GM19324 (cell line): ENCODE measurements at regions not wholly inside any gene's neighbourhood (a gene's known extent, or its start where the extent isn't known, plus 50 kb on each side); places are given as distances from the start of the nearest gene placed in this dataset.
"Not testable (repeated sequence)": the region's sequence is repeated elsewhere in the genome, so short reads cannot be mapped to it uniquely, and the experiment has no call there.

Source experiments
- ATAC-seq: cut with Tn5 transposase; IDR thresholded peaks from one replicate; pipeline ENCODE4 v1.9.1; 2021; ENCODE audit warnings: mild to moderate bottlenecking, moderate library complexity; ENCODE audit not compliant: unreplicated experiment, low FRiP score

GRCh38 chr1:104288322-104288721, 538.6 kb downstream of the AMY1C start:
- not testable (repeated sequence) for ATAC-seq

- no peak for ATAC-seq
These were observed 541.5 kb downstream of the AMY1C start for GRCh38 chr1:104291156-104291555.

GRCh38 chr1:104294259-104294658, 544.6 kb downstream of the AMY1C start:
- no peak for ATAC-seq

DNA sequence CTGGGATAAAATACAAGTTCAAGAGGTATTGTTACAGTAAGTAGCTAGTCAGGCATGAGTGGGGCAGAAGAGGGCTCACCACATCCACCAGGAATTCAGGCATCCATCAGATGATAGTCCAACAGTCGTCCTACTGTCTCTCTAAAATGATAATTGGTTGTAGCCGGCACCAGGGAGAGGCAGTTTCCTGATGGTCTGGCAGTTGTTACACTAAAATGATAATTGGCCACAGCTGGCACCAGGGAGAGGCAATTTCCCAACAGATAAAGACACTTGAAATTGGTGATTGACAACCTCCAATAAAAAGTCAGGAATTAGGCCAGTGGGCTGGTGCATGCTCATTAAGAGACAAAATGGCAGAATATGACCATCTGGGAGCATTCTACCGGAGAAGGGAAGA, 545.8 kb downstream of the AMY1C start:
- no peak for ATAC-seq

- no peak for ATAC-seq
These were observed 560.0 kb downstream of the AMY1C start for GRCh38 chr1:104309673-104310072.

DNA sequence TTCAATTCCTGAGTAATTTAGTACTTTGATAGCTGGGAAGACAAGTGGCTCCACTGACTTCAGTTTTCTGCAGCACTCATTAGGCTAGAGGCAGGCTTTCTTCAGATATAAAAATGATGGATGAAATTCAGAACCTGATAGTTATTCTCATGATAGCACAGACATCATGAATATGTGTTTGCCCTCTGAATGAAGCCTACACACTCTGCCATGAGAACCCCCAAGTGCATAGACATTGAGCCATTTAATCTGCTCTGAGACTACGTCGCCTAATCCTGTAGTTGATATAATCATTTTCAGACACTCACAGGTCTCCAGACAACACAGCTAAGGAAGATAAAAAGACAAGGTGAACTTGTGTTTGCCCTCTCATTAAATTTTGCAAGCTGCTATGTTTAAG, 566.1 kb downstream of the AMY1C start:
- no peak for ATAC-seq

GRCh38 chr1:104322131-104322530, 572.4 kb downstream of the AMY1C start:
- ATAC-seq = no peak

- ATAC-seq = no peak
These were observed 579.6 kb downstream of the AMY1C start for GRCh38 chr1:104329278-104329677.

- no peak for ATAC-seq
These were observed 582.1 kb downstream of the AMY1C start for GRCh38 chr1:104331763-104332162.

DNA sequence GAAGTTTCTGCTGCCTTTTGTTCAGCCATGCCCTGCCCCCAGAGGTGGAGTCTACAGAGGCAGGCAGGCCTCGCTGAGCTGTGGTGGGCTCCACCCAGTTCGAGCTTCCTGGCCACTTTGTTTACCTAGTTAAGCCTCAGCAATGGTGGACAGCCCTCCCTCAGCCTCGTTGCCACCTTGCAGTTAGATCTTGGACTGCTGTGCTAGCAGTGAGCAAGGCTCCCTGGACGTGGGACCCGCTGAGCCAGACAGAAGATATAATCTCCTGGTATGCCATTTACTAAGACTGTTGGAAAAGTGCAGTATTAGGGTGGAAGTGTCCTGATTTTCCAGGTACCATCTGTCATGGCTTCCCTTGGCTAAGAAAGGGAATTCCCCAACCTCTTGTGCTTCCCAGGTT, 588.2 kb downstream of the AMY1C start:
- ATAC-seq = not testable (repeated sequence)

DNA sequence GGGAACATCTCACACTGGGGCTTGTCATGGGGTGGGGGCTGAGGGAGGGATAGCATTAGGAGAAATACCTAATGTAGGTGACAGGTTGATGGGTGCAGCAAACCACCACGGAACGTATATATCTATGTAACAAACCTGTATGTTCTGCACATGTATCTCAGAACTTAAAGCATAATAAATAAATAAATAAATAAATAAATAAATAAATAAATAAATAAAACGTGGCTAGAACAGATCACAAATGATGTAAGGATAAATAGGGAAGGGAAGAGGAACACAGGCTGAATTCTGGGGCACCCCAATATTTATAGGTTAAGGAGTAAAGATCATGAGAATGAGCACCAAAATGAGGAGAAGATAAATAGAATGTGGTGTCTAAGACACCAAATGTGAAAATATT, 592.2 kb downstream of the AMY1C start:
- ATAC-seq = no peak

GRCh38 chr1:104348277-104348676, 598.6 kb downstream of the AMY1C start:
- ATAC-seq = no peak

GRCh38 chr1:104353580-104353979, 603.9 kb downstream of the AMY1C start:
- ATAC-seq = no peak

DNA sequence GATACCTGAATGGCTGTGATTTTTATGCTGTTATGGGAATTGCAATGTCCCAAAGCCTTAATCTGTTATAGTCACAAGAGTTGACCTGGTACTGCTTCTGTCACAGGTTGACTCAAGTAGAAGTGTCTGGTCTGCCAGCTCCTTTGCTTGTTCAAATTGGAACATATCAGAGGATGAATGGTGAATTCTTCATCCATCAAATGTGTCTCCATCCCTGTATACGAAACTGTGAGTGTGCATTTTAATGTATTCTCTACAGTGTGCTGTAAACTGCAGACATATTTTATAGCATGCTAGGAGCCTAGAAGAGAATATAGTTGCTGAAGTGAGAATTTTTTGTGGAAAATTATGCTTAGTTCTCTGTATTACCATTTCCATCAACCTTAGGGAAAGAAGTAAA, 608.4 kb downstream of the AMY1C start:
- no peak for ATAC-seq

DNA sequence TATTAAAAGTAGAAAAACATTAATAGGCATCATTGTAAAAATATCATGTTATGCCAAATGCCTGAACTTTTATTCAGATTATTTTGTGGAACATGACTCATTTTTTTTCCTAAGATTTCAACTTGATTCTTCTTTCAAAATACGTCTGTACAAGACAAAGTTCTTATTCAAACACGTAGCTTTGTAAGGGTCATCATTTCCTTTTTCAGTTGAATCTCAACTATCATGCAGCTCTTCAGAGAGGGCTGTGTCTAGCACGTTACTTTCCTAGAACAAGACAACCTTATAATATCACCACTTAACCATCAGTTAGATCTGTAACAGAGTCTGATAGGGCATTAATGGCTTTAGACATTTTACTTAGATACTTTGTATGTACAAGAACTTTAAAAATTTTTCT, 608.9 kb downstream of the AMY1C start:
- ATAC-seq = no peak

GRCh38 chr1:104378414-104378813, 628.7 kb downstream of the AMY1C start:
- ATAC-seq = no peak

GRCh38 chr1:104380003-104380402, 630.3 kb downstream of the AMY1C start:
- no peak for ATAC-seq

- no peak for ATAC-seq
These were observed 638.2 kb downstream of the AMY1C start for GRCh38 chr1:104387716-104388508.

DNA sequence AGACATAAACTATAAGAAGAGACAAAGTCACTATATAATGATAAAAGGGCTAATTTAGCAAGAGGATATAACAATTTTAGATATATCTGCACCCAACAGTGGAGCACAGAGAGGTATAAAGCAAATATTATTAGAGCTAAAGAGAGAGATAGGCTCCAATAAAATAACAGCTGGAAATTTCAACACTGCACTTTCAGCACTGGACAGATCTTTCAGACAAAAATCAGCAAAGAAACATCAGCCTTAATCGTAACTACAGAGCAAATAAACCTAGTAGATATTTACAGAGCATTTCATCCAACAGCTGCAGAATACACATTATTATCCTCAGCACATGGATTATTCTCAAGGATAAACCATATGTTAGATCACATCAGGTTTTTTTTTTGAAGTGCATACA, 642.9 kb downstream of the AMY1C start:
- ATAC-seq = no peak

DNA sequence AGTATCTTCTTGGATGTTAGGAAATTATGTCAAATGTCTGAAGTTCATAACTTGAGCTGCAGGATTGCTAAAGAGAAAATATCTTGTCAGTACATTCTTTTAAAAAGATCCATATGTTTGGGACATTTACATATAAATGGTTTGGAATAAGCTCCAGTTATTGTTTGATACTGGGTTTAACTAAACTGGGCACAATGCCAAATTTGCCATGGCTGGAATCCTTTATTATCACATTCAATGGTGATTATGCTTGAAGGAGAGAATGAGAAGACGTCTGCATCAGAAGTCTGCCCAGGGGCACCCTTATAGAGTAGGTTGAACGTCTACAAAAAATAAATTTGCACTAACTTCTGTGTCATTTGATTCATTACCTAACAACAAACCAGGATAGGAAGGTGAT, 652.5 kb downstream of the AMY1C start:
- ATAC-seq = no peak

GRCh38 chr1:104403883-104404282, 654.2 kb downstream of the AMY1C start:
- ATAC-seq = no peak

GRCh38 chr1:104406728-104407127, 657.0 kb downstream of the AMY1C start:
- no peak for ATAC-seq

- no peak for ATAC-seq
These were observed 658.6 kb downstream of the AMY1C start for GRCh38 chr1:104408268-104408667.
